Sigmoid colon (tissue), 4 donors: ENCODE measurements at regions not wholly inside any gene's neighbourhood (a gene's known extent, or its start where the extent isn't known, plus 50 kb on each side); places are given as distances from the start of the nearest gene placed in this dataset.

Experiments used
- POLR2AphosphoS5 ChIP-seq, 4 donors: sonication (generic); formaldehyde crosslinking; IDR thresholded peaks; one replicate each; pipeline ENCODE4 v1.6.1; 2017; ENCODE audit warnings: antibody characterized with exemption in 4 of 4
- TF ChIP-seq, protein P1 (sequence below), 4 experiments: fragments of 450-650 bp in 3 of 4; fragments of 200-600 bp in 1 of 4; IDR thresholded peaks; one replicate each; pipeline ENCODE4 v1.5.1; 2016 to 2019; ENCODE audit warnings: antibody characterized with exemption in 4 of 4, mild to moderate bottlenecking in 3 of 4, moderate library complexity in 2 of 4

DNA sequence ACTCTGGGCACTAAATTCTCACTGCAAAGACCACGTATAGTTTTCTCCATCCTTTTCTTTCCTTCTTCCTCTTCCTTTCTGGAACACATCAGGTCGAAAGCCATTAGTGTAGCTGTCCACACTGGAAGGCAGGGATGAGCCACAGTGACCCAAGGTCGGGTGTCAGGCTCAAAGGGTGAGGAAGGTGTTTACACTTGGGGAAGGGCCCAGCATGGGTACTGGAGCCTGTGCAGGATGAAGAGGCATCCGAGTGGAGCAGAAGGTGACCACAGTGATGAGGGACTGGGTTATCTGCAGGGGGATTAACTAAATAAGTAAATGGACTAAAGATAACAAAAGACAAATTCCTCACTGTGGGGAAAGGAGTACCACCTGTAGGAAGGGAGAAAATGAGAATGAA is 164.0 kb downstream of the SOX9 start:
- TF ChIP-seq, protein P1, sequence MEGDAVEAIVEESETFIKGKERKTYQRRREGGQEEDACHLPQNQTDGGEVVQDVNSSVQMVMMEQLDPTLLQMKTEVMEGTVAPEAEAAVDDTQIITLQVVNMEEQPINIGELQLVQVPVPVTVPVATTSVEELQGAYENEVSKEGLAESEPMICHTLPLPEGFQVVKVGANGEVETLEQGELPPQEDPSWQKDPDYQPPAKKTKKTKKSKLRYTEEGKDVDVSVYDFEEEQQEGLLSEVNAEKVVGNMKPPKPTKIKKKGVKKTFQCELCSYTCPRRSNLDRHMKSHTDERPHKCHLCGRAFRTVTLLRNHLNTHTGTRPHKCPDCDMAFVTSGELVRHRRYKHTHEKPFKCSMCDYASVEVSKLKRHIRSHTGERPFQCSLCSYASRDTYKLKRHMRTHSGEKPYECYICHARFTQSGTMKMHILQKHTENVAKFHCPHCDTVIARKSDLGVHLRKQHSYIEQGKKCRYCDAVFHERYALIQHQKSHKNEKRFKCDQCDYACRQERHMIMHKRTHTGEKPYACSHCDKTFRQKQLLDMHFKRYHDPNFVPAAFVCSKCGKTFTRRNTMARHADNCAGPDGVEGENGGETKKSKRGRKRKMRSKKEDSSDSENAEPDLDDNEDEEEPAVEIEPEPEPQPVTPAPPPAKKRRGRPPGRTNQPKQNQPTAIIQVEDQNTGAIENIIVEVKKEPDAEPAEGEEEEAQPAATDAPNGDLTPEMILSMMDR (IDR thresholded peaks at IDR 0.05): no peak
- no peak for TF ChIP-seq POLR2AphosphoS5 (IDR thresholded peaks at IDR 0.05)
